ENCODE measurements at regions not wholly inside any gene's neighbourhood (a gene's known extent, or its start where the extent isn't known, plus 50 kb on each side); places are given as distances from the start of the nearest gene placed in this dataset.

- TF ChIP-seq CTCF (IDR thresholded peaks at IDR 0.05), result no peak
Observed at GRCh38 chr1:88210103-88210787, 473.8 kb upstream of the PKN2 start.

DNA sequence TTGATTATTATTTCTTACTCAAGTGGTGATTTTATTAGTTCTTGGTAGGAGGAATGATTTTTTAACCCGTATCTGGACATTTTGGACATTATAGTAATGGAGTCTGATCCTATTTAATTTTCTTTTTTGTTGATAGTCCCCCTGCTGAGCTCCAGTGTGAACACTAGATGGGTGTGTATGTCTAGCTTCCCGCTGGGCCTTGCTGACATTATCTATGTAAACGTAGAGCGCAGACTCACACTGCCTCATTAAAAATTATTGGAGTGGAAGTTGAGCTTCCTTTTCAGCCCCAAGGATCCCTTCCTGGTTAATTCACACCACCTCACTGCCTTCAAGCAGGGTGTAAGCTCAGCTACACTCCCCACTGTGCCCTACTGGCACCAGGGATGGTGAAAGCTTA lies 467.6 kb upstream of the PKN2 start:
- TF ChIP-seq CTCF (IDR thresholded peaks at IDR 0.05), result peak; percentile 38

GRCh38 chr1:88217386-88217785 lies 466.7 kb upstream of the PKN2 start:
- TF ChIP-seq CTCF (IDR thresholded peaks at IDR 0.05), result no peak

- TF ChIP-seq CTCF (IDR thresholded peaks at IDR 0.05), result no peak
Observed at GRCh38 chr1:88219521-88219920, 464.6 kb upstream of the PKN2 start.

- TF ChIP-seq CTCF (IDR thresholded peaks at IDR 0.05), result no peak
Observed at GRCh38 chr1:88221411-88221810, 462.7 kb upstream of the PKN2 start.

DNA sequence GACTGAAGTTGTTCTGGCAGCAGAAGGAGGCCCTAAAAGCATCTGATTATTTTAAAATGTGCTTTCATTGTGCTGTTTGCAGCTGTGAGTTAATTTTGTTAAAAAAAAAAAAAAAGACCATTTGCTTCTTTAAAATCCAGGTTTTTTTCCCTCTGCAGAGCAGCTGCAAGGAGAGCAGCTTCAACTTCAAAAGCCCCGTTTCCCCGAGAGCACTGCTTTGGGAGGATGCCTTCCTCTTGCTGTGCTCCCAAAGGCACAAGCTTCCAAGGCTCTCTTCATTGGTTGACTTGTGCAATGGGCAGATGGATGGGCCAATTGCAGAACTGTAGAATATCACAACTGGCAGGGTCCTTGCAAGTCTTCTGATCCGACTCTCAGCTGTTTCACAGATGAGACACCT lies 459.2 kb upstream of the PKN2 start:
- no peak for TF ChIP-seq CTCF (IDR thresholded peaks at IDR 0.05)

DNA sequence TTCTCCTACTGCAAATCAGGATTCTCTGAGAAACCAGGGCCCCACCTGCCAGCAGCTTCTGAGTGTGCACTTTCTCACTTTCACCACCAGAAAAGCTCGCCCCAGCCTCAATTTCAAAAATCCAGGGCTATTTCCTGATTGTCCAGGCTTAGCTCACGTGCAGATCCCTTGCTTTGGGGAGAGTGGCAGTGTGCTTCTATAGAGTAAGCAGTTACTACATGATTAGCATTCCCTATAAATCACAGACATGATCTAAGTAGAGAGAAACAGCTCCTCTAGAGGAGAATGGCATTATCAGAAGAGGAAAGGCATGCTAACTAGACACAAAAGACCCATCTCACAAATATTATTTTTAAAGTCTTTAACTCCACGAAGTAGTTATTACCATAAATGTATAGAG lies 456.0 kb upstream of the PKN2 start:
- TF ChIP-seq CTCF (IDR thresholded peaks at IDR 0.05), result no peak

DNA sequence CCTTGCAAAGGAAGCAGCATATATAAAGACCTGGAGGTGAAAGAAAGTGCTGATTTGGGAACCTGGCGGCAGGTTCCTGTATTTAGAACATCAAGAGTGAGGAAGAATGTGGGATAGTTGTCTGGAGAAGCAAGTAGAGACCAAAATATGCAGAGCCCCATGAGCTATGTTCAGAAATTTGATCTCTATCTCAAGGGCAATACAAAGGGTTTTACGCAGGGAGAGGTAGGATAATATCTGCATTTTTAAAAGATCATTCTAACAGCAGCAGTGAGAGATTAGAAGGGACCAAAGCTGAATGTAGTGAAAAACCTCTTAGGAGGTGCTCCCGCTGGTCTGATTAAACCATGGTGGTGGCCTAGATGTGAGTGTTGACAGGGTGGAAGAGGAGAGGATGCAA lies 453.9 kb upstream of the PKN2 start:
- no peak for TF ChIP-seq CTCF (IDR thresholded peaks at IDR 0.05)
